ENCODE measurements at regions not wholly inside any gene's neighbourhood (a gene's known extent, or its start where the extent isn't known, plus 50 kb on each side); places are given as distances from the start of the nearest gene placed in this dataset.

DNA sequence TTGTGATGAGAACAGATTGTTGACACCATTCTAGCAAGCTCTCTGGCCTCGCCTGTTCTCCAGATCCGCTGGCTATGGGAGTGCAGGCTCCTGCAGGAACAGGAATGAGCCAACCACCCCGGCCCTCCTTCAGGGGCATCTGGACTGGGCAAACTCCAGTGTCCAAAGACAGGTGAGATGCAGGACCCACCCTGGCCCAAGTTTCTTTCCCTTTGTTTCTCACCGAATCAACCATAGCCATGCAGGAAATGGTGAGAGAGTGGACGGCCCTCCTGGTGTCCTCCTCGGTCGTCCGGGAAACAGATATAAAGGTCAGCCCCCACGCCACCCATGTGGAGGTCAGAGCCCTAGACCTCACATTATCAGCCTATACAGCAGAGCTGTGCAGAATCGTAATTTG lies 108.6 kb upstream of the IRX2 start:
- H3K27ac ChIP-seq (ENCODE audit: extremely low read depth, low read depth, low read length), result no peak overlapping the region
- no TSS peak for BruUV-seq (replicated peaks)
- H3K9ac ChIP-seq (ENCODE audit: insufficient read depth in 1 of 2, low read depth in 2 of 2, low read length in 2 of 2), result no peak overlapping the region
- in situ Hi-C loops (cut with MboI) (no loop called here), intact Hi-C loops (cut with micrococcal nuclease) (no loop called here)
- H3K9me3 ChIP-seq (replicated peaks; ENCODE audit: control insufficient read depth, insufficient read depth, low read depth, low read length), result no peaks in the 10 kb centered on the region
- no peak overlapping the region for H2AFZ ChIP-seq (ENCODE audit: low read depth, low read length)
- H3K4me1 ChIP-seq (replicated peaks in 1 of 2; ENCODE audit: control insufficient read depth in 2 of 2, insufficient read depth in 2 of 2, low read length in 2 of 2), result no peaks in the 10 kb centered on the region
- no peaks in the 10 kb centered on the region for H4K20me1 ChIP-seq (replicated peaks; ENCODE audit: control insufficient read depth, insufficient read depth, low read length)
- H3K9me1 ChIP-seq (ENCODE audit: control insufficient read depth, insufficient read depth, low read length), result no peaks in the 10 kb centered on the region
- H3K27me3 ChIP-seq (ENCODE audit: control insufficient read depth in 2 of 2, insufficient read depth in 2 of 2, low read length in 2 of 2), result no peaks in the 10 kb centered on the region; a peak in 1 of 5 replicates
- H3K36me3 ChIP-seq (ENCODE audit: control insufficient read depth, insufficient read depth, low read length), result no peaks in the 10 kb centered on the region
- ATAC-seq, result no peak
- H3K4me3 ChIP-seq, result no peak overlapping the region
- DNase-seq (ENCODE audit: extremely low read depth in 1 of 4, low spot score in 3 of 4), result no peak
- no peak for FAIRE-seq
- H3K79me2 ChIP-seq (ENCODE audit: control insufficient read depth, insufficient read depth, low read length), result no peaks in the 10 kb centered on the region
- under 1% methylated on average over 10 of the region's 10 CpGs for WGBS (ENCODE audit: insufficient coverage, low coverage, missing lambda C conversion rate)
- no peak overlapping the region for H3K4me2 ChIP-seq (ENCODE audit: insufficient read depth, low read length)
- ChIA-PET CTCF (ENCODE audit: low intra/inter-chr PET ratio) (no interaction called here), POLR2A (no interaction called here)
- TF ChIP-seq, protein P1, sequence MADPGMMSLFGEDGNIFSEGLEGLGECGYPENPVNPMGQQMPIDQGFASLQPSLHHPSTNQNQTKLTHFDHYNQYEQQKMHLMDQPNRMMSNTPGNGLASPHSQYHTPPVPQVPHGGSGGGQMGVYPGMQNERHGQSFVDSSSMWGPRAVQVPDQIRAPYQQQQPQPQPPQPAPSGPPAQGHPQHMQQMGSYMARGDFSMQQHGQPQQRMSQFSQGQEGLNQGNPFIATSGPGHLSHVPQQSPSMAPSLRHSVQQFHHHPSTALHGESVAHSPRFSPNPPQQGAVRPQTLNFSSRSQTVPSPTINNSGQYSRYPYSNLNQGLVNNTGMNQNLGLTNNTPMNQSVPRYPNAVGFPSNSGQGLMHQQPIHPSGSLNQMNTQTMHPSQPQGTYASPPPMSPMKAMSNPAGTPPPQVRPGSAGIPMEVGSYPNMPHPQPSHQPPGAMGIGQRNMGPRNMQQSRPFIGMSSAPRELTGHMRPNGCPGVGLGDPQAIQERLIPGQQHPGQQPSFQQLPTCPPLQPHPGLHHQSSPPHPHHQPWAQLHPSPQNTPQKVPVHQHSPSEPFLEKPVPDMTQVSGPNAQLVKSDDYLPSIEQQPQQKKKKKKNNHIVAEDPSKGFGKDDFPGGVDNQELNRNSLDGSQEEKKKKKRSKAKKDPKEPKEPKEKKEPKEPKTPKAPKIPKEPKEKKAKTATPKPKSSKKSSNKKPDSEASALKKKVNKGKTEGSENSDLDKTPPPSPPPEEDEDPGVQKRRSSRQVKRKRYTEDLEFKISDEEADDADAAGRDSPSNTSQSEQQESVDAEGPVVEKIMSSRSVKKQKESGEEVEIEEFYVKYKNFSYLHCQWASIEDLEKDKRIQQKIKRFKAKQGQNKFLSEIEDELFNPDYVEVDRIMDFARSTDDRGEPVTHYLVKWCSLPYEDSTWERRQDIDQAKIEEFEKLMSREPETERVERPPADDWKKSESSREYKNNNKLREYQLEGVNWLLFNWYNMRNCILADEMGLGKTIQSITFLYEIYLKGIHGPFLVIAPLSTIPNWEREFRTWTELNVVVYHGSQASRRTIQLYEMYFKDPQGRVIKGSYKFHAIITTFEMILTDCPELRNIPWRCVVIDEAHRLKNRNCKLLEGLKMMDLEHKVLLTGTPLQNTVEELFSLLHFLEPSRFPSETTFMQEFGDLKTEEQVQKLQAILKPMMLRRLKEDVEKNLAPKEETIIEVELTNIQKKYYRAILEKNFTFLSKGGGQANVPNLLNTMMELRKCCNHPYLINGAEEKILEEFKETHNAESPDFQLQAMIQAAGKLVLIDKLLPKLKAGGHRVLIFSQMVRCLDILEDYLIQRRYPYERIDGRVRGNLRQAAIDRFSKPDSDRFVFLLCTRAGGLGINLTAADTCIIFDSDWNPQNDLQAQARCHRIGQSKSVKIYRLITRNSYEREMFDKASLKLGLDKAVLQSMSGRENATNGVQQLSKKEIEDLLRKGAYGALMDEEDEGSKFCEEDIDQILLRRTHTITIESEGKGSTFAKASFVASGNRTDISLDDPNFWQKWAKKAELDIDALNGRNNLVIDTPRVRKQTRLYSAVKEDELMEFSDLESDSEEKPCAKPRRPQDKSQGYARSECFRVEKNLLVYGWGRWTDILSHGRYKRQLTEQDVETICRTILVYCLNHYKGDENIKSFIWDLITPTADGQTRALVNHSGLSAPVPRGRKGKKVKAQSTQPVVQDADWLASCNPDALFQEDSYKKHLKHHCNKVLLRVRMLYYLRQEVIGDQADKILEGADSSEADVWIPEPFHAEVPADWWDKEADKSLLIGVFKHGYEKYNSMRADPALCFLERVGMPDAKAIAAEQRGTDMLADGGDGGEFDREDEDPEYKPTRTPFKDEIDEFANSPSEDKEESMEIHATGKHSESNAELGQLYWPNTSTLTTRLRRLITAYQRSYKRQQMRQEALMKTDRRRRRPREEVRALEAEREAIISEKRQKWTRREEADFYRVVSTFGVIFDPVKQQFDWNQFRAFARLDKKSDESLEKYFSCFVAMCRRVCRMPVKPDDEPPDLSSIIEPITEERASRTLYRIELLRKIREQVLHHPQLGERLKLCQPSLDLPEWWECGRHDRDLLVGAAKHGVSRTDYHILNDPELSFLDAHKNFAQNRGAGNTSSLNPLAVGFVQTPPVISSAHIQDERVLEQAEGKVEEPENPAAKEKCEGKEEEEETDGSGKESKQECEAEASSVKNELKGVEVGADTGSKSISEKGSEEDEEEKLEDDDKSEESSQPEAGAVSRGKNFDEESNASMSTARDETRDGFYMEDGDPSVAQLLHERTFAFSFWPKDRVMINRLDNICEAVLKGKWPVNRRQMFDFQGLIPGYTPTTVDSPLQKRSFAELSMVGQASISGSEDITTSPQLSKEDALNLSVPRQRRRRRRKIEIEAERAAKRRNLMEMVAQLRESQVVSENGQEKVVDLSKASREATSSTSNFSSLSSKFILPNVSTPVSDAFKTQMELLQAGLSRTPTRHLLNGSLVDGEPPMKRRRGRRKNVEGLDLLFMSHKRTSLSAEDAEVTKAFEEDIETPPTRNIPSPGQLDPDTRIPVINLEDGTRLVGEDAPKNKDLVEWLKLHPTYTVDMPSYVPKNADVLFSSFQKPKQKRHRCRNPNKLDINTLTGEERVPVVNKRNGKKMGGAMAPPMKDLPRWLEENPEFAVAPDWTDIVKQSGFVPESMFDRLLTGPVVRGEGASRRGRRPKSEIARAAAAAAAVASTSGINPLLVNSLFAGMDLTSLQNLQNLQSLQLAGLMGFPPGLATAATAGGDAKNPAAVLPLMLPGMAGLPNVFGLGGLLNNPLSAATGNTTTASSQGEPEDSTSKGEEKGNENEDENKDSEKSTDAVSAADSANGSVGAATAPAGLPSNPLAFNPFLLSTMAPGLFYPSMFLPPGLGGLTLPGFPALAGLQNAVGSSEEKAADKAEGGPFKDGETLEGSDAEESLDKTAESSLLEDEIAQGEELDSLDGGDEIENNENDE (IDR thresholded peaks at IDR 0.05; ENCODE audit: low read depth, low read length), result no peak
- TF ChIP-seq ZKSCAN3 (CRISPR knock-in tag; IDR thresholded peaks at IDR 0.05) (no peak), BCL6 (CRISPR knock-in tag; IDR thresholded peaks at IDR 0.05) (no peak), TFE3 (CRISPR knock-in tag; IDR thresholded peaks at IDR 0.05) (no peak), MAFG (tag; conservative IDR thresholded peaks at IDR 0.05) (no peak), FOXK2 (conservative IDR thresholded peaks at IDR 0.05 in 1 of 2, IDR thresholded peaks at IDR 0.05 in 1 of 2; ENCODE audit: low read depth in 2 of 2) (no peak), CHCHD3 (CRISPR knock-in tag; IDR thresholded peaks at IDR 0.05) (no peak)
- TF ChIP-seq, protein P2, sequence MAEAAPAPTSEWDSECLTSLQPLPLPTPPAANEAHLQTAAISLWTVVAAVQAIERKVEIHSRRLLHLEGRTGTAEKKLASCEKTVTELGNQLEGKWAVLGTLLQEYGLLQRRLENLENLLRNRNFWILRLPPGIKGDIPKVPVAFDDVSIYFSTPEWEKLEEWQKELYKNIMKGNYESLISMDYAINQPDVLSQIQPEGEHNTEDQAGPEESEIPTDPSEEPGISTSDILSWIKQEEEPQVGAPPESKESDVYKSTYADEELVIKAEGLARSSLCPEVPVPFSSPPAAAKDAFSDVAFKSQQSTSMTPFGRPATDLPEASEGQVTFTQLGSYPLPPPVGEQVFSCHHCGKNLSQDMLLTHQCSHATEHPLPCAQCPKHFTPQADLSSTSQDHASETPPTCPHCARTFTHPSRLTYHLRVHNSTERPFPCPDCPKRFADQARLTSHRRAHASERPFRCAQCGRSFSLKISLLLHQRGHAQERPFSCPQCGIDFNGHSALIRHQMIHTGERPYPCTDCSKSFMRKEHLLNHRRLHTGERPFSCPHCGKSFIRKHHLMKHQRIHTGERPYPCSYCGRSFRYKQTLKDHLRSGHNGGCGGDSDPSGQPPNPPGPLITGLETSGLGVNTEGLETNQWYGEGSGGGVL (CRISPR knock-in tag; IDR thresholded peaks at IDR 0.05), result no peak
